ENCODE measurements at regions not wholly inside any gene's neighbourhood (a gene's known extent, or its start where the extent isn't known, plus 50 kb on each side); places are given as distances from the start of the nearest gene placed in this dataset.

GRCh38 chr18:24936691-24937090 lies 415.3 kb downstream of the ZNF521 start:
- no peak for TF ChIP-seq CTCF (IDR thresholded peaks at IDR 0.05)
- no peaks in the 10 kb centered on the region for H3K36me3 Mint-ChIP-seq (ENCODE audit: low read depth)
- no peak overlapping the region for H3K27ac Mint-ChIP-seq (ENCODE audit: unreplicated experiment)
- no peak overlapping the region for H3K4me3 Mint-ChIP-seq (ENCODE audit: unreplicated experiment)
- H3K4me1 Mint-ChIP-seq (ENCODE audit: low read depth) = no peaks in the 10 kb centered on the region
- no peak for DNase-seq (ENCODE audit: low spot score)
- H3K27me3 Mint-ChIP-seq (ENCODE audit: low read depth) = no peaks in the 10 kb centered on the region
- H3K9me3 Mint-ChIP-seq (ENCODE audit: low read depth) = no peaks in the 10 kb centered on the region

- Mint-ChIP-seq H3K4me1 (ENCODE audit: low read depth) (no peaks in the 10 kb centered on the region), H3K9me3 (ENCODE audit: low read depth) (no peaks in the 10 kb centered on the region), H3K27me3 (ENCODE audit: low read depth) (no peaks in the 10 kb centered on the region), H3K36me3 (ENCODE audit: low read depth) (no peaks in the 10 kb centered on the region), H3K27ac (ENCODE audit: unreplicated experiment) (no peak overlapping the region), H3K4me3 (ENCODE audit: unreplicated experiment) (no peak overlapping the region)
- TF ChIP-seq CTCF (IDR thresholded peaks at IDR 0.05) = no peak
- DNase-seq (ENCODE audit: low spot score) = no peak
Measured at GRCh38 chr18:24937639-24938275, 414.2 kb downstream of the ZNF521 start.

- H3K9me3 Mint-ChIP-seq (ENCODE audit: low read depth) = no peaks in the 10 kb centered on the region
- no peaks in the 10 kb centered on the region for H3K36me3 Mint-ChIP-seq (ENCODE audit: low read depth)
- TF ChIP-seq CTCF (IDR thresholded peaks at IDR 0.05) = no peak
- H3K4me1 Mint-ChIP-seq (ENCODE audit: low read depth) = no peaks in the 10 kb centered on the region
- no peaks in the 10 kb centered on the region for H3K27me3 Mint-ChIP-seq (ENCODE audit: low read depth)
- no peak for DNase-seq (ENCODE audit: low spot score)
- no peak overlapping the region for H3K27ac Mint-ChIP-seq (ENCODE audit: unreplicated experiment)
- no peak overlapping the region for H3K4me3 Mint-ChIP-seq (ENCODE audit: unreplicated experiment)
Measured at GRCh38 chr18:24940416-24940815, 411.6 kb downstream of the ZNF521 start.

- H3K9me3 Mint-ChIP-seq (ENCODE audit: low read depth) = no peaks in the 10 kb centered on the region
- DNase-seq (ENCODE audit: low spot score) = no peak
- H3K4me3 Mint-ChIP-seq (ENCODE audit: unreplicated experiment) = no peak overlapping the region
- no peaks in the 10 kb centered on the region for H3K27me3 Mint-ChIP-seq (ENCODE audit: low read depth)
- no peak for TF ChIP-seq CTCF (IDR thresholded peaks at IDR 0.05)
- H3K4me1 Mint-ChIP-seq (ENCODE audit: low read depth) = no peaks in the 10 kb centered on the region
- H3K27ac Mint-ChIP-seq (ENCODE audit: unreplicated experiment) = no peak overlapping the region
- no peaks in the 10 kb centered on the region for H3K36me3 Mint-ChIP-seq (ENCODE audit: low read depth)
Measured at GRCh38 chr18:24941174-24941951, 410.6 kb downstream of the ZNF521 start.

- no peak for DNase-seq (ENCODE audit: low spot score)
- Mint-ChIP-seq H3K4me3 (ENCODE audit: unreplicated experiment) (no peak overlapping the region), H3K9me3 (ENCODE audit: low read depth) (no peaks in the 10 kb centered on the region), H3K36me3 (ENCODE audit: low read depth) (no peaks in the 10 kb centered on the region), H3K27ac (ENCODE audit: unreplicated experiment) (no peak overlapping the region), H3K27me3 (ENCODE audit: low read depth) (no peaks in the 10 kb centered on the region), H3K4me1 (ENCODE audit: low read depth) (no peaks in the 10 kb centered on the region)
- TF ChIP-seq CTCF (IDR thresholded peaks at IDR 0.05) = no peak
Measured at GRCh38 chr18:24942144-24942543, 409.8 kb downstream of the ZNF521 start.

Data from chondrocyte (in vitro differentiated cells).